ENCODE measurements at regions not wholly inside any gene's neighbourhood (a gene's known extent, or its start where the extent isn't known, plus 50 kb on each side); places are given as distances from the start of the nearest gene placed in this dataset.

GRCh38 chrX:110444996-110445395 lies 86.3 kb downstream of the RTL9 start:
- TF ChIP-seq CTCF (IDR thresholded peaks at IDR 0.05; ENCODE audit: insufficient read depth, missing control alignments): no peak
- no peak for DNase-seq (ENCODE audit: insufficient read length, low spot score)
- FAIRE-seq: no peak

GRCh38 chrX:110448459-110448858 lies 89.8 kb downstream of the RTL9 start:
- FAIRE-seq: no peak
- DNase-seq (ENCODE audit: insufficient read length, low spot score): no peak
- no peak for TF ChIP-seq CTCF (IDR thresholded peaks at IDR 0.05; ENCODE audit: insufficient read depth, missing control alignments)

- no peak for DNase-seq (ENCODE audit: insufficient read length, low spot score)
- no peak for TF ChIP-seq CTCF (IDR thresholded peaks at IDR 0.05; ENCODE audit: insufficient read depth, missing control alignments)
- no peak for FAIRE-seq
Observed at GRCh38 chrX:110449312-110449711, 90.7 kb downstream of the RTL9 start.

- peak; percentile 22 for DNase-seq (ENCODE audit: insufficient read length, low spot score)
- no peak for FAIRE-seq
- TF ChIP-seq CTCF (IDR thresholded peaks at IDR 0.05; ENCODE audit: insufficient read depth, missing control alignments): peak; percentile 66
Observed at GRCh38 chrX:110450050-110450449, 91.4 kb downstream of the RTL9 start.

- TF ChIP-seq CTCF (IDR thresholded peaks at IDR 0.05; ENCODE audit: insufficient read depth, missing control alignments): no peak
- DNase-seq (ENCODE audit: insufficient read length, low spot score) (no peak), FAIRE-seq (no peak)
Observed at GRCh38 chrX:110454336-110454735, 95.7 kb downstream of the RTL9 start.

- no peak for DNase-seq (ENCODE audit: insufficient read length, low spot score)
- peak; percentile 12 for TF ChIP-seq CTCF (IDR thresholded peaks at IDR 0.05; ENCODE audit: insufficient read depth, missing control alignments)
- no peak for FAIRE-seq
Observed at GRCh38 chrX:110462957-110463356, 104.3 kb downstream of the RTL9 start.

- DNase-seq (ENCODE audit: insufficient read length, low spot score) (no peak), FAIRE-seq (no peak)
- TF ChIP-seq CTCF (IDR thresholded peaks at IDR 0.05; ENCODE audit: insufficient read depth, missing control alignments): no peak
Observed at GRCh38 chrX:110466790-110467189, 108.1 kb downstream of the RTL9 start.

Data from D721Med (cell line).